ENCODE measurements at regions not wholly inside any gene's neighbourhood (a gene's known extent, or its start where the extent isn't known, plus 50 kb on each side); places are given as distances from the start of the nearest gene placed in this dataset.

- Histone ChIP-seq H3K36me3 (ENCODE audit: control insufficient read depth in 4 of 4, insufficient read depth in 4 of 4, low read length in 4 of 4) (no peaks in the 10 kb centered on the region), H3K27me3 (ENCODE audit: control insufficient read depth in 3 of 3, insufficient read depth in 3 of 3, low read length in 2 of 3) (no peaks in the 10 kb centered on the region), H3K4me1 (ENCODE audit: control insufficient read depth in 5 of 5, insufficient read depth in 5 of 5, low read length in 5 of 5) (no peaks in the 10 kb centered on the region), H3K9ac (ENCODE audit: insufficient read depth in 1 of 2, low read length in 2 of 2) (no peak overlapping the region), H3K9me3 (ENCODE audit: control insufficient read depth in 4 of 4, insufficient read depth in 3 of 4, low read length in 3 of 4) (no peaks in the 10 kb centered on the region), H3K27ac (ENCODE audit: low read depth in 1 of 2, low read length in 1 of 2) (no peak overlapping the region), H3K4me3 (no peak overlapping the region)
- no peak for TF ChIP-seq CTCF (IDR thresholded peaks at IDR 0.05; ENCODE audit: control extremely low read depth, extremely low read depth)
- ATAC-seq (ENCODE audit: insufficient read depth, low FRiP score) (no peak), DNase-seq (no peak)
- WGBS, 2 donors = 75 to 85% methylated on average over 6 of the region's 6 CpGs
Measured at GRCh38 chr1:189606047-189606446, 871.6 kb downstream of the BRINP3 start.

- H3K9me3 ChIP-seq (ENCODE audit: control insufficient read depth in 4 of 4, insufficient read depth in 3 of 4, low read length in 3 of 4) = no peaks in the 10 kb centered on the region
- H3K36me3 ChIP-seq (ENCODE audit: control insufficient read depth in 4 of 4, insufficient read depth in 4 of 4, low read length in 4 of 4) = no peaks in the 10 kb centered on the region
- no peak overlapping the region for H3K9ac ChIP-seq (ENCODE audit: insufficient read depth in 1 of 2, low read length in 2 of 2)
- no peak for TF ChIP-seq CTCF (IDR thresholded peaks at IDR 0.05; ENCODE audit: control extremely low read depth, extremely low read depth)
- ATAC-seq (ENCODE audit: insufficient read depth, low FRiP score) (no peak), DNase-seq (no peak)
- no peaks in the 10 kb centered on the region for H3K4me1 ChIP-seq (ENCODE audit: control insufficient read depth in 5 of 5, insufficient read depth in 5 of 5, low read length in 5 of 5)
- 68 to 75% methylated on average over 2 of the region's 2 CpGs for WGBS, 2 donors
- no peak overlapping the region for H3K27ac ChIP-seq (ENCODE audit: low read depth in 1 of 2, low read length in 1 of 2)
- no peaks in the 10 kb centered on the region for H3K27me3 ChIP-seq (ENCODE audit: control insufficient read depth in 3 of 3, insufficient read depth in 3 of 3, low read length in 2 of 3)
- no peak overlapping the region for H3K4me3 ChIP-seq
Measured at GRCh38 chr1:189606795-189607476, 870.7 kb downstream of the BRINP3 start.

GRCh38 chr1:189607477-189608096, 870.1 kb downstream of the BRINP3 start:
- no peaks in the 10 kb centered on the region for H3K9me3 ChIP-seq (ENCODE audit: control insufficient read depth in 4 of 4, insufficient read depth in 3 of 4, low read length in 3 of 4)
- no peak for DNase-seq
- no peaks in the 10 kb centered on the region for H3K4me1 ChIP-seq (ENCODE audit: control insufficient read depth in 5 of 5, insufficient read depth in 5 of 5, low read length in 5 of 5)
- H3K27me3 ChIP-seq (ENCODE audit: control insufficient read depth in 3 of 3, insufficient read depth in 3 of 3, low read length in 2 of 3) = no peaks in the 10 kb centered on the region
- no peak for ATAC-seq (ENCODE audit: insufficient read depth, low FRiP score)
- H3K27ac ChIP-seq (ENCODE audit: low read depth in 1 of 2, low read length in 1 of 2) = no peak overlapping the region
- H3K9ac ChIP-seq (ENCODE audit: insufficient read depth in 1 of 2, low read length in 2 of 2) = no peak overlapping the region
- H3K4me3 ChIP-seq = no peak overlapping the region
- H3K36me3 ChIP-seq (ENCODE audit: control insufficient read depth in 4 of 4, insufficient read depth in 4 of 4, low read length in 4 of 4) = no peaks in the 10 kb centered on the region
- 77 to 85% methylated on average over 1 of the region's 1 CpG for WGBS, 2 donors
- TF ChIP-seq CTCF (IDR thresholded peaks at IDR 0.05; ENCODE audit: control extremely low read depth, extremely low read depth) = no peak
